PFSK-1 (cell line): ENCODE measurements at regions not wholly inside any gene's neighbourhood (a gene's known extent, or its start where the extent isn't known, plus 50 kb on each side); places are given as distances from the start of the nearest gene placed in this dataset.

Experiments used
- FOXP2 ChIP-seq: optimal IDR thresholded peaks from 2 replicates; pipeline ENCODE3; 2011; ENCODE audit warnings: borderline replicate concordance, control low read depth, inconsistent platforms; ENCODE audit not compliant: insufficient read depth; ENCODE audit errors: extremely low read length, extremely low read depth
- POLR2AphosphoS5 ChIP-seq: IDR thresholded peaks from 2 replicates; pipeline ENCODE4 v1.6.1; 2012; ENCODE audit warnings: low read depth, mild to moderate bottlenecking, control low read depth, low read length, moderate library complexity
- SIN3A ChIP-seq: IDR thresholded peaks from 2 replicates; pipeline ENCODE4 v1.6.1; 2012; ENCODE audit warnings: mild to moderate bottlenecking, low read length, moderate library complexity, borderline replicate concordance; ENCODE audit not compliant: insufficient read depth
- TAF1 ChIP-seq: IDR thresholded peaks from 2 replicates; pipeline ENCODE4 v1.6.1; 2012; ENCODE audit warnings: low read length, control low read depth, borderline replicate concordance; ENCODE audit not compliant: insufficient read depth
- TF ChIP-seq, protein P1 (sequence below), 2 experiments: IDR thresholded peaks; 2 replicates each; pipeline versions ENCODE4 v1.6.1 to v1.8.0; 2011 to 2012; ENCODE audit warnings: low read depth in 2 of 2, low read length in 2 of 2, control low read depth in 1 of 2, inconsistent platforms in 1 of 2, mild to moderate bottlenecking in 1 of 2, moderate library complexity in 1 of 2; ENCODE audit not compliant: insufficient read depth in 1 of 2

DNA sequence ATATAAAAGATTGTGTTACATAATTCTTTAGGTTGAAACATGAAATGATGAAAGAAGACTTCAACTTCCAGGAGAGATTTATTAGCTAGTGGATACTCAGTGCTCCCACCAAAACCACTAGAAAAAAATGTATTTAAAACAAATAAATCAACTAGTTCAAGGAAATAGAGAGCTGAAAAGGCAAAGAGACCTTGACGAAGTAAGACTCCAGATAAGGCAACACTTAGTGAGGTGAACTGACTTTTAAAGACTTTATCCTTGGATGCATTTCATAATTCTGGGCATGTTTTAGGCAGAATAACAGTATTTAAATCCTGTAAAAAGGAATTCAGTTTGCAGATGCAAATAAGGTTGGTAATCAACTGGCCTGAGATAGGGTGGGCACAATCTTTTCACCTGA is 1150.7 kb downstream of the FSCB start:
- TF ChIP-seq, protein P1, sequence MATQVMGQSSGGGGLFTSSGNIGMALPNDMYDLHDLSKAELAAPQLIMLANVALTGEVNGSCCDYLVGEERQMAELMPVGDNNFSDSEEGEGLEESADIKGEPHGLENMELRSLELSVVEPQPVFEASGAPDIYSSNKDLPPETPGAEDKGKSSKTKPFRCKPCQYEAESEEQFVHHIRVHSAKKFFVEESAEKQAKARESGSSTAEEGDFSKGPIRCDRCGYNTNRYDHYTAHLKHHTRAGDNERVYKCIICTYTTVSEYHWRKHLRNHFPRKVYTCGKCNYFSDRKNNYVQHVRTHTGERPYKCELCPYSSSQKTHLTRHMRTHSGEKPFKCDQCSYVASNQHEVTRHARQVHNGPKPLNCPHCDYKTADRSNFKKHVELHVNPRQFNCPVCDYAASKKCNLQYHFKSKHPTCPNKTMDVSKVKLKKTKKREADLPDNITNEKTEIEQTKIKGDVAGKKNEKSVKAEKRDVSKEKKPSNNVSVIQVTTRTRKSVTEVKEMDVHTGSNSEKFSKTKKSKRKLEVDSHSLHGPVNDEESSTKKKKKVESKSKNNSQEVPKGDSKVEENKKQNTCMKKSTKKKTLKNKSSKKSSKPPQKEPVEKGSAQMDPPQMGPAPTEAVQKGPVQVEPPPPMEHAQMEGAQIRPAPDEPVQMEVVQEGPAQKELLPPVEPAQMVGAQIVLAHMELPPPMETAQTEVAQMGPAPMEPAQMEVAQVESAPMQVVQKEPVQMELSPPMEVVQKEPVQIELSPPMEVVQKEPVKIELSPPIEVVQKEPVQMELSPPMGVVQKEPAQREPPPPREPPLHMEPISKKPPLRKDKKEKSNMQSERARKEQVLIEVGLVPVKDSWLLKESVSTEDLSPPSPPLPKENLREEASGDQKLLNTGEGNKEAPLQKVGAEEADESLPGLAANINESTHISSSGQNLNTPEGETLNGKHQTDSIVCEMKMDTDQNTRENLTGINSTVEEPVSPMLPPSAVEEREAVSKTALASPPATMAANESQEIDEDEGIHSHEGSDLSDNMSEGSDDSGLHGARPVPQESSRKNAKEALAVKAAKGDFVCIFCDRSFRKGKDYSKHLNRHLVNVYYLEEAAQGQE (IDR thresholded peaks at IDR 0.05; ENCODE audit: insufficient read depth in 1 of 2, low read depth in 2 of 2, low read length in 2 of 2) = no peak
- no peak for TF ChIP-seq FOXP2
- TF ChIP-seq POLR2AphosphoS5 = no peak
- no peak for TF ChIP-seq SIN3A
- TF ChIP-seq TAF1 = no peak

DNA sequence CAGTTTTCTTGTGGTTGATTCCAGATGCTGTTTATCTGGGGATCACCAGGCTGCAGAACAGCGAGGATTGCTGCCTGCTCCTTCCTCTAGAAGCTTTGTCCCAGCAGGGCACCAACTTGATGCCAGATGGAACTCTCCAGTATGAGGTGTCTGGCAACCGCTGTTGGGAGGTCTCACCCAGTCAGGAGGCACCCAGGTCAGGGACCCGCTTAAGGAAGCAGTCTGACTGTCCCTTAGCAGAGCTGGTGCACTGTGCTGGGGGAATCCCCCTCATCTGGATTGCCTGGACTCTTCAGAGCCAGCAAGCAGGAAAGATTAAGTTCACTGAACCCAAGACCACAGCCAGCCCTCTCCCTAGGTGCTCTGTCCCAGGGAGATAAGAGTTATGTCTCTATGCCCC is 1165.2 kb downstream of the FSCB start:
- TF ChIP-seq, protein P1 (IDR thresholded peaks at IDR 0.05; ENCODE audit: insufficient read depth in 1 of 2, low read depth in 2 of 2, low read length in 2 of 2) = no peak
- TF ChIP-seq POLR2AphosphoS5 = no peak
- TF ChIP-seq SIN3A = no peak
- no peak for TF ChIP-seq FOXP2
- TF ChIP-seq TAF1 = no peak

DNA sequence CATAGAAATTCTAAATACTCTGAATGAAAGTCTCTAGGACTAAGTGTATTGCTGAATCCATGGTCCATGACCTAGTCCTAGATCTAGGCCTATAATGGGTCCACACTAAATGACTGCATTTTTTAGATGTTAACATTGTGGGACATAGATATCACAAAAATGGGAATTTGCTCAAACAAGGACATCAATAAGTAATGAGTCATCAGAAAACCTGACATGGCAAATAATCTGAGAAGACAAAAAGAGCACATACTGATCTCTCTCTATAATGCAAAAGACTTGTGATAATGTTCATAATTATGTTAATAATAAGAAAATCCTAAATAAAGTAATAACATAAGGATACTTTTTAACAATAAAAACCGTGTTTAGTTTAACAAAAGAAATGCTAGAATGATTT is 1168.4 kb downstream of the FSCB start:
- TF ChIP-seq FOXP2 (no peak), SIN3A (no peak)

DNA sequence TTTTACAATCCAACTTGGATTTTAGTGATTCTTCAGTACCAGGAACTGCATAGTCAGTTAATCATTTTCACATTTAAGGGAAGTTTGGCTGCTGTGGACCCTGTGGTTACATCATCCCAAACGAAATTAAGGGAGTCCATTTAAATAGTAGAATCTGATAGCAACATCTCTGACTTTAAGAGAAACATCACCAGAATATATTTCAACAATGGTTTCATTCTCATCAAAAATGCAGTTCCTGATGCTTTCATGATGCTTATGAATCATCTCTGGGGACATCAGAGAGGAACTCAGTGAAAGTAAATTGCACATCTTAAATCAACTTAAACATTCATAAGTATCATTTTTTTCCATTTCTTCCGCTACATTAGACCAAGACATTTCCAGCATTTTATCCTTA is 1170.7 kb downstream of the FSCB start:
- no peak for TF ChIP-seq POLR2AphosphoS5
- TF ChIP-seq TAF1 = no peak
- TF ChIP-seq, protein P1 (IDR thresholded peaks at IDR 0.05; ENCODE audit: insufficient read depth in 1 of 2, low read depth in 2 of 2, low read length in 2 of 2) = no peak
- TF ChIP-seq FOXP2 = no peak
- TF ChIP-seq SIN3A = no peak

DNA sequence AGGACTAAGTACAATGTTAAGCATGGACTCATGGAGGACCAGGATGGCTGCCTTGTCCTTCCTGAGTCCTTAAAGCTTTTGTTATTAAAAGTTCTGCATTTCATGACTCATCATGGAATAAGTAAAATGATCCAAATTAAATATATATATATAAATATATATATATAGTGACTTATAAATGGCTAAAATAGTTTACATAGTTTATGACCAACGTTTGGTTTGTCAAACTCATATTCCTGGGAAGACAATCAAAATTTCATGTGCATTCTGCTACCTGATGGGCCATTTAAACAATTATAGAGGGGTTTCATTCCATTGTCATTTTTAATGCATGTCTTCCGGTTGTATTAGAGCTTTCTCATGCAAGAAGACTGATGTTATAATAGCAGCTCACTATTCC is 1190.7 kb downstream of the FSCB start:
- TF ChIP-seq SIN3A (no peak), POLR2AphosphoS5 (no peak), FOXP2 (no peak), TAF1 (no peak)
- TF ChIP-seq, protein P1 (IDR thresholded peaks at IDR 0.05; ENCODE audit: insufficient read depth in 1 of 2, low read depth in 2 of 2, low read length in 2 of 2) = no peak
